ENCODE measurements at regions not wholly inside any gene's neighbourhood (a gene's known extent, or its start where the extent isn't known, plus 50 kb on each side); places are given as distances from the start of the nearest gene placed in this dataset.

DNA sequence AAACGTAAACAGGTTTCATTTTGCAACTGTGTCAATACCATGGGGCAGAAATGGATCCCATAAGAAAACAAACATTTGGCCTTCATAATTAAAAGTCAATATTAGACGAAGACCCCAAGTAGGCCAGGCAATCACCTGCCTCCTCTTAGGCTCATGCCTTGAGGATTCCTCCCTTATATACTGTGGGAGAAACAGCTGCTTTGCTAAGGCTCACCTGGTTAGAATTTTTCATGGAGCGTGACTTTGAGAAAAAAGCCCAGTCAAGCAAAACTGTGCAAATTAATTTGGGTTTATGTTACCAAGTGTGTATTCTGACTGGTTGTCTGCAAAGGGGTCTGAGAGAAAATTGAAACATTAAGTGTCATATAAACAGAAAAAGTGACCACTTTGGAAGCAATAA lies 605.3 kb upstream of the USP24 start:
- TF ChIP-seq, protein P1, sequence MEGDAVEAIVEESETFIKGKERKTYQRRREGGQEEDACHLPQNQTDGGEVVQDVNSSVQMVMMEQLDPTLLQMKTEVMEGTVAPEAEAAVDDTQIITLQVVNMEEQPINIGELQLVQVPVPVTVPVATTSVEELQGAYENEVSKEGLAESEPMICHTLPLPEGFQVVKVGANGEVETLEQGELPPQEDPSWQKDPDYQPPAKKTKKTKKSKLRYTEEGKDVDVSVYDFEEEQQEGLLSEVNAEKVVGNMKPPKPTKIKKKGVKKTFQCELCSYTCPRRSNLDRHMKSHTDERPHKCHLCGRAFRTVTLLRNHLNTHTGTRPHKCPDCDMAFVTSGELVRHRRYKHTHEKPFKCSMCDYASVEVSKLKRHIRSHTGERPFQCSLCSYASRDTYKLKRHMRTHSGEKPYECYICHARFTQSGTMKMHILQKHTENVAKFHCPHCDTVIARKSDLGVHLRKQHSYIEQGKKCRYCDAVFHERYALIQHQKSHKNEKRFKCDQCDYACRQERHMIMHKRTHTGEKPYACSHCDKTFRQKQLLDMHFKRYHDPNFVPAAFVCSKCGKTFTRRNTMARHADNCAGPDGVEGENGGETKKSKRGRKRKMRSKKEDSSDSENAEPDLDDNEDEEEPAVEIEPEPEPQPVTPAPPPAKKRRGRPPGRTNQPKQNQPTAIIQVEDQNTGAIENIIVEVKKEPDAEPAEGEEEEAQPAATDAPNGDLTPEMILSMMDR (IDR thresholded peaks at IDR 0.05) = no peak
- TF ChIP-seq POLR2A (IDR thresholded peaks at IDR 0.05) = no peak
- Histone ChIP-seq H3K36me3 (no peaks in the 10 kb centered on the region), H3K27me3 (no peaks in the 10 kb centered on the region), H3K4me1 (no peaks in the 10 kb centered on the region), H3K9me3 (no peaks in the 10 kb centered on the region), H3K4me3 (no peak overlapping the region), H3K27ac (no peak overlapping the region)
- WGBS, 2 donors = 76 to 77% methylated on average over 3 of the region's 3 CpGs
- intact Hi-C loops (cut with DNase I) = no loop called here
- no peak for DNase-seq

DNA sequence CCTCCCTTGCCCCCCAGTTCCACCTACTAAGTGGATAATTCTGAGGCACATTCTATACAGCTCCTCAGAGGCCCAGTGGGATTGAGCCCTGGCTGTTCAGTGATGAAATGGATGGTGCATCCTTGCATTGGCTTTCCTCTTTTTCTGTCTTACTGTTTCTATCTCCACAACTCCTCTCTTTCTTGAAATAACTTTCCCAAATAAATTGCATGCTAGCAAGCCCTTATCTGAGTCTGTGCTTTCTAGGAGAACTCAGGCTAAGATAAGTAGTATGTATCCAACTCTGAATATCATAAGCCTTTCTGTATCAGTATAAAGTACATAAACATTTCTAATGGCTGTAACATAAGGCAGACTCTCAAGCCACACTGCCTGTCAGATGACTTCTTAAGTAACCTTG lies 603.8 kb upstream of the USP24 start:
- intact Hi-C loops (cut with DNase I) = loop anchor here (10.0 kb wide), 1 partner anchor 204 kb away; no protein-coding TSS in a partner anchor
- H3K27me3 ChIP-seq = no peaks in the 10 kb centered on the region
- TF ChIP-seq, protein P1 (IDR thresholded peaks at IDR 0.05) = no peak
- TF ChIP-seq POLR2A (IDR thresholded peaks at IDR 0.05) = no peak
- no peak for DNase-seq
- no peak overlapping the region for H3K27ac ChIP-seq
- no peaks in the 10 kb centered on the region for H3K36me3 ChIP-seq
- no peaks in the 10 kb centered on the region for H3K4me1 ChIP-seq
- no peaks in the 10 kb centered on the region for H3K9me3 ChIP-seq
- H3K4me3 ChIP-seq = no peak overlapping the region

DNA sequence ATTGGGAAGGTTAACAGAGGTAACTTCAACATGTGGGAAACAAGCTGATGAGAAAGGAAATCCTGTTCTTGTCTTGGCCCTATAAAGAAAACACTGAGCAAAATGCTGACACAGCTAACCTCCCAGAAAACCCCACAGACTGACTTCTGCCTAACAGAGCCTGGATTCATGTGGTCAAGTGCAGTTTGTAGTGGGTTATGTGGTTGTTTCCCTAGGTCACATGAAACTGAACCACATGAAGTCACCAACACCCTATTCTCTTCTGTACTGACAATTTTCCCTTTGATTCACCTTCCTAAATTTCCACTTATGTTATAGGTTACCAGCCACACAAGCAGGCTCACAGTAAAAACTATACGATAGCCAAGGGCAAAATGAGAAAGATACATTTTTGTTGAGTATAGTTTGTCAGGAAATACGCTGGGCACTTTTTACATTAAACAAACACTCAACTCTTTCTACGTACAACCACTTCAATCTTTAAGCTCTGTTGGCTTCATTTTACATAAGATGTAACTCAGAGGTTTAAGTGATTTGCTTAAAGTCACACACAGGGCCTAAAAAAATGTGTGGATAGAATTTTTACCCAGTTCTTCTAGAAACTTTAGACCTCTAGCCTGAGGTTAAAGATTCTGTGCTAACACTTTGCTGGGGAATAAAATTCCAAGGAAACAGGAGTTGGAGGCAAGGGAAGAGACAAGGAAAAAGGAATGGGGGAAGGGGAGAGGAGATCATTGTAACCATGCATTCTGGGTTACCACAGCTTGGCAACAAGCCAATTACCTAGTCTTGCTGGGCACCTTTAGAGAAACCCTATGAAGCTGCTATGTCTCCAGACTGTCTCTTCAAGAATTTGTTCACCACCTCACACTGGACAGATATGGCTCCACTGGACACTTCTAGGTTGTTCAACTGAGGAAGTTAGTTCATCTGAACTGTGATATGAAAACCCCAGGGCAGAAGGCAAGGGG lies 601.6 kb upstream of the USP24 start:
- no peak overlapping the region for H3K4me3 ChIP-seq
- WGBS, 2 donors = 75 to 80% methylated on average over 3 of the region's 3 CpGs
- TF ChIP-seq, protein P1 (IDR thresholded peaks at IDR 0.05) = no peak
- no peak for TF ChIP-seq POLR2A (IDR thresholded peaks at IDR 0.05)
- H3K27ac ChIP-seq = no peak overlapping the region
- no peaks in the 10 kb centered on the region for H3K27me3 ChIP-seq
- no peaks in the 10 kb centered on the region for H3K9me3 ChIP-seq
- intact Hi-C loops (cut with DNase I) = loop anchor here (10.0 kb wide), 1 partner anchor 202 kb away; no protein-coding TSS in a partner anchor
- no peak for DNase-seq
- no peaks in the 10 kb centered on the region for H3K36me3 ChIP-seq
- H3K4me1 ChIP-seq = no peaks in the 10 kb centered on the region

DNA sequence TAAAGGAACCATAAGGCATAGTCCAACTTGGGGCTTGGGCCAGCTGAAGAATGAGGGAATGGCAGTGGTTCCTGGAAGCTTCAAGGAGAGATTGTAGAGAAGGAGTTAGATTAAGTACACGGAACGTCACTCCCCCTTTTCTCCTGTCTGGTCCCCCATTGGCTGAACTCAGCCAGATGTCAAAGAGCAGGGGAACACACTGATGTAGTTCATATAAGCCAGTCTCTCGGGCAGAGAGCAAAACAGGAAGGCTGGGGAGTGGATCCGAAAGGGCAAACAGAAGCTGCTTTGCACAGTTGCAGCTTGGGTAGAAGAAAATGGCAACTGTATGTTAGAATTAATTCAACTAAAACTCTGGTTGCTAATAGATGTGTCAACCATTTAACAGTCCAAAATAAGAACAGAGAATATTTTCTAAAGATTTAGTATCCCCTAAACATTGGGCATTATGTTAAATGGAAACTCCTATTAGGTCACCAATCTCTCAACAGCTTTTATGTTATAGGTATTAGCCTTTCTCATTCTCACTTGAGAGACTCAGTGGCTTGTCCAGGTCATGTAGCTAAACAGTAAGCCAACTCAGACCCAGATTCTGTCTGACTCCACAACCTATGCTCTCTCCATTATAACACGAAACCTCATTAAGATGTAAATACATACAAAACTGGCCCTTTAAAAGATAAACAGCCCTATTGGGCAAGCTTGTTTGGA lies 600.7 kb upstream of the USP24 start:
- Histone ChIP-seq H3K4me1 (no peaks in the 10 kb centered on the region), H3K9me3 (no peaks in the 10 kb centered on the region), H3K27me3 (no peaks in the 10 kb centered on the region), H3K36me3 (no peaks in the 10 kb centered on the region), H3K4me3 (no peak overlapping the region), H3K27ac (no peak overlapping the region)
- intact Hi-C loops (cut with DNase I) = loop anchor here (10.0 kb wide), 1 partner anchor 201 kb away; no protein-coding TSS in a partner anchor
- no peak for TF ChIP-seq POLR2A (IDR thresholded peaks at IDR 0.05)
- TF ChIP-seq, protein P1 (IDR thresholded peaks at IDR 0.05) = no peak
- WGBS, 2 donors = 74 to 85% methylated on average over 5 of the region's 5 CpGs
- DNase-seq = no peak

DNA sequence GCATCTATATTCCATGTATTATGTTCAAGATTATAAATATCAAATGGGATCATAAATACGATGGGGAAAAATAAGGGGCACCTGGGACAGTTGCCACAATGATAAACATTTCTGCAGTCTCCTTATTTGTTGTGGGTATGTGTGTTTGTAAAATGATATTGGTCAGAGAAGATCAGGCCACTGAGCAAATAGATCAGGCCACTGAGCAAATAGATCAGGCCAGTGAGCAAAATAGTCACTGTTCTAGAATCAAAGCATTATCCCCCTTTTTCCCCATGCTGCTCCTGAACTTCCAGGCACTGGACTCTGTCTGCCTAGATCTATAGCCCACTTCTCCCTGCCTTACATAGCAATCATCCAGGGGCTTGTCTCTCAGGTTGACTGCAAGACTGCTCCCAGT lies 599.8 kb upstream of the USP24 start:
- Histone ChIP-seq H3K27ac (no peak overlapping the region), H3K27me3 (no peaks in the 10 kb centered on the region), H3K4me1 (no peaks in the 10 kb centered on the region), H3K36me3 (no peaks in the 10 kb centered on the region), H3K4me3 (no peak overlapping the region), H3K9me3 (no peaks in the 10 kb centered on the region)
- intact Hi-C loops (cut with DNase I) = loop anchor here (10.0 kb wide), 1 partner anchor 200 kb away; no protein-coding TSS in a partner anchor
- DNase-seq = no peak
- TF ChIP-seq, protein P1 (IDR thresholded peaks at IDR 0.05) = no peak
- no peak for TF ChIP-seq POLR2A (IDR thresholded peaks at IDR 0.05)
- WGBS, 2 donors = 82 to 83% methylated on average over 1 of the region's 1 CpG
